ENCODE measurements at regions not wholly inside any gene's neighbourhood (a gene's known extent, or its start where the extent isn't known, plus 50 kb on each side); places are given as distances from the start of the nearest gene placed in this dataset.

DNA sequence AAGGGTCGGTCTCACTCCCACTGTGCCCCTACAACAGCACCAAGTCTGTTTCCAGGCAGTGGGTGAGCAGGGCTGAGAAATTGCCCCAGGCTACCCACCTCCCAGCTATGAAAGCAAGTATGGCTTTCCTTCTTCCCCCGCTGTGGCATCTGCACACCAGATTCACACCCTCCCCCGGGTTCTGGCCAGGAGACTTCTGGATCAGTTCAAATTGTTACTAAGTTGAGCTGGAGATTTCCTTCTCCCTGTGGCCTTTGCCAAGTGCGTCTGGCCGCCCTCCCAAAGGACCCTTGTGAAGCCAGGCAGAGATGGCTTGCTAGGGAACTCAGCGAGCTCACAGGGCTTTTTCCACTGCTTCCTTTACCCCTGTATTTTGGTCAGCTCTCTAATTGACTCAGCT is 555.4 kb downstream of the SH2D4B start:
- TF ChIP-seq POLR2A (IDR thresholded peaks at IDR 0.05) = no peak
- TF ChIP-seq POLR2AphosphoS5 (IDR thresholded peaks at IDR 0.05) = no peak
- TF ChIP-seq, protein P1, sequence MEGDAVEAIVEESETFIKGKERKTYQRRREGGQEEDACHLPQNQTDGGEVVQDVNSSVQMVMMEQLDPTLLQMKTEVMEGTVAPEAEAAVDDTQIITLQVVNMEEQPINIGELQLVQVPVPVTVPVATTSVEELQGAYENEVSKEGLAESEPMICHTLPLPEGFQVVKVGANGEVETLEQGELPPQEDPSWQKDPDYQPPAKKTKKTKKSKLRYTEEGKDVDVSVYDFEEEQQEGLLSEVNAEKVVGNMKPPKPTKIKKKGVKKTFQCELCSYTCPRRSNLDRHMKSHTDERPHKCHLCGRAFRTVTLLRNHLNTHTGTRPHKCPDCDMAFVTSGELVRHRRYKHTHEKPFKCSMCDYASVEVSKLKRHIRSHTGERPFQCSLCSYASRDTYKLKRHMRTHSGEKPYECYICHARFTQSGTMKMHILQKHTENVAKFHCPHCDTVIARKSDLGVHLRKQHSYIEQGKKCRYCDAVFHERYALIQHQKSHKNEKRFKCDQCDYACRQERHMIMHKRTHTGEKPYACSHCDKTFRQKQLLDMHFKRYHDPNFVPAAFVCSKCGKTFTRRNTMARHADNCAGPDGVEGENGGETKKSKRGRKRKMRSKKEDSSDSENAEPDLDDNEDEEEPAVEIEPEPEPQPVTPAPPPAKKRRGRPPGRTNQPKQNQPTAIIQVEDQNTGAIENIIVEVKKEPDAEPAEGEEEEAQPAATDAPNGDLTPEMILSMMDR (IDR thresholded peaks at IDR 0.05) = no peak

Measured in stomach (tissue), 4 donors.